ENCODE measurements at regions not wholly inside any gene's neighbourhood (a gene's known extent, or its start where the extent isn't known, plus 50 kb on each side); places are given as distances from the start of the nearest gene placed in this dataset.

DNA sequence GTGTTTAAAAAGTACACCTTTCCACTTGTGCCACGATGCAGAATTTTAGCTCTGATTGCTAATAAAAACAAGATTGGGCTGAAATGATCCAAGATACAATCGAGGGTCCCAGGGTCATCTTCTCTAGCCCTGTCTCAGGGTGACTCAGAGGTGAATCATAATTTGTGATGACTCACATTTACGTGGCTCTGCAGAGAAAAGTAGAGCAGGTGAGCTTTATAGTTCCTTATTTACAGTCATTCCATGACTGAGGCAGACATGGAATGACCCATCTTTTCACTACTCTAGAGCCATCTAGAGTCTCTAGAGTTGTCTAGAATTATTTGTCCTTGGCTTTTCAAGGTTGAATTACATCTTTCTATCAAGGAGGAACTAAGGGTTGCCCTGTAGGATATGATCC lies 155.2 kb downstream of the GAS1 start:
- TF ChIP-seq CTCF (IDR thresholded peaks at IDR 0.05), result no peak
- TF ChIP-seq POLR2A (IDR thresholded peaks at IDR 0.05), result no peak
